ENCODE measurements at regions not wholly inside any gene's neighbourhood (a gene's known extent, or its start where the extent isn't known, plus 50 kb on each side); places are given as distances from the start of the nearest gene placed in this dataset.

DNA sequence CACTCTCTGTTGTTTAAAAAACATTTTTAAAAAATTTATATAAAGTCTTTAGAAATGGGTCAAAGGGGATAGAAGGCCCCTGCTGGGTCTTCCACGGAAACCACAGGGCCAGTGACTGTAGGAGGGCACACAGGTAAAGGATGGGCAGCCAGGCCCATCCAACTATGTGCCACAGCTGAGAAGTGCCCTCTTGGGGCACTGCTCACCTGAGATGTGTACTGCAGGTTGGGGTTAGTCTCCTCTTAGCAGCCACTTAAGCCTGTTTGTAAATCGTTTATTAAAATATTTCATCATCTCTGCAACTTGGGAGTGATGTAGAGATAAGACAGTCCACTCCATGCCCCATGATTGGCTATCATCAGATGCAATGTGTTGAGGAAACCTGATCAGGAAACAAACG, 222.4 kb downstream of the DIRAS2 start (continued):
- TF ChIP-seq GLIS1 (tag by site-specific recombination; IDR thresholded peaks at IDR 0.05) (no peak), ZNF211 (tag by site-specific recombination; IDR thresholded peaks at IDR 0.05; ENCODE audit: low read depth) (no peak), KLF17 (tag by site-specific recombination; IDR thresholded peaks at IDR 0.05) (no peak)

GRCh38 chr9:90420768-90421513, 221.7 kb downstream of the DIRAS2 start:
- TF ChIP-seq ZNF514 (tag by site-specific recombination; IDR thresholded peaks at IDR 0.05), result no peak
- TF ChIP-seq GLIS1 (tag by site-specific recombination; IDR thresholded peaks at IDR 0.05), result peak; percentile 19; the same call in 1 of the 2 replicates
- H3K4me1 ChIP-seq (ENCODE audit: control insufficient read depth, insufficient read depth, low read length), result no peaks in the 10 kb centered on the region
- H3K4me3 ChIP-seq (ENCODE audit: low read depth, low read length), result no peak overlapping the region
- no peaks in the 10 kb centered on the region for H3K36me3 ChIP-seq (ENCODE audit: control insufficient read depth in 2 of 2, insufficient read depth in 1 of 2, low read length in 2 of 2)
- CTCF ChIA-PET, result interaction anchor here (0.7 kb wide), 1 partner anchor 172 kb away, joined by 3 read pairs; no protein-coding TSS in a partner anchor
- H3K9me3 ChIP-seq (ENCODE audit: control insufficient read depth, insufficient read depth, low read depth, low read length), result no peaks in the 10 kb centered on the region
- H3K27ac ChIP-seq (ENCODE audit: extremely low read depth, low read depth, low read length), result no peak overlapping the region
- POLR2A ChIA-PET, result no interaction called here

DNA sequence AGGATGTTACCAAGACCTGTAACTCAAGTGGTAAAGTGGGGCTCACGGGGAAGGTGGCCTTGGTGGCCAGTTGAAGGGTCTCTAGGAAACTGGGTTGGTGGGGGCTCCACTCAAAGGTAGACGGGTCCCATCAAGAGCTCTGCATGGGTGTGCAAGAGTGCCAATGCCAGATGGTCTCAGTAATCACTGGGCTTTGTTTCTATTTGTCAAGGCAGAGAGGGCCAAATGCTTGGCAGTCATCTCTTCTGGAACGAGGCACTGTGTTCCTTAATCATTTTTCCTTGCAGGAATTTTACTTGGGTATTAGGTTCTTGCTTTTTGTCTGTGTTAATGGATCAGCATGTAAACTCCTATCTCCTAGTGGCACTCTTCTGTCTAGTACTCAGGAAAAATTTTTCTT, 220.8 kb downstream of the DIRAS2 start:
- Histone ChIP-seq H3K9me3 (ENCODE audit: control insufficient read depth, insufficient read depth, low read depth, low read length) (no peaks in the 10 kb centered on the region), H3K4me3 (ENCODE audit: low read depth, low read length) (no peak overlapping the region), H3K27ac (ENCODE audit: extremely low read depth, low read depth, low read length) (no peak overlapping the region), H3K36me3 (ENCODE audit: control insufficient read depth in 2 of 2, insufficient read depth in 1 of 2, low read length in 2 of 2) (no peaks in the 10 kb centered on the region), H3K4me1 (ENCODE audit: control insufficient read depth, insufficient read depth, low read length) (no peaks in the 10 kb centered on the region)
- ChIA-PET CTCF (no interaction called here), POLR2A (no interaction called here)
- TF ChIP-seq ZNF114 (tag by site-specific recombination; IDR thresholded peaks at IDR 0.05) (no peak), ZNF23 (tag by site-specific recombination; IDR thresholded peaks at IDR 0.05; ENCODE audit: borderline replicate concordance) (no peak), ZNF548 (tag by site-specific recombination; IDR thresholded peaks at IDR 0.05) (no peak), ZFHX2 (tag by site-specific recombination; conservative IDR thresholded peaks at IDR 0.05) (no peak), ZNF654 (tag by site-specific recombination; IDR thresholded peaks at IDR 0.05; ENCODE audit: low read depth) (no peak), TRIM28 (IDR thresholded peaks at IDR 0.05; ENCODE audit: borderline replicate concordance, low read length) (no peak), ZNF391 (tag by site-specific recombination; IDR thresholded peaks at IDR 0.05; ENCODE audit: borderline replicate concordance, low read depth) (no peak), ZNF707 (tag by site-specific recombination; IDR thresholded peaks at IDR 0.05) (no peak)
- TF ChIP-seq, protein P1, sequence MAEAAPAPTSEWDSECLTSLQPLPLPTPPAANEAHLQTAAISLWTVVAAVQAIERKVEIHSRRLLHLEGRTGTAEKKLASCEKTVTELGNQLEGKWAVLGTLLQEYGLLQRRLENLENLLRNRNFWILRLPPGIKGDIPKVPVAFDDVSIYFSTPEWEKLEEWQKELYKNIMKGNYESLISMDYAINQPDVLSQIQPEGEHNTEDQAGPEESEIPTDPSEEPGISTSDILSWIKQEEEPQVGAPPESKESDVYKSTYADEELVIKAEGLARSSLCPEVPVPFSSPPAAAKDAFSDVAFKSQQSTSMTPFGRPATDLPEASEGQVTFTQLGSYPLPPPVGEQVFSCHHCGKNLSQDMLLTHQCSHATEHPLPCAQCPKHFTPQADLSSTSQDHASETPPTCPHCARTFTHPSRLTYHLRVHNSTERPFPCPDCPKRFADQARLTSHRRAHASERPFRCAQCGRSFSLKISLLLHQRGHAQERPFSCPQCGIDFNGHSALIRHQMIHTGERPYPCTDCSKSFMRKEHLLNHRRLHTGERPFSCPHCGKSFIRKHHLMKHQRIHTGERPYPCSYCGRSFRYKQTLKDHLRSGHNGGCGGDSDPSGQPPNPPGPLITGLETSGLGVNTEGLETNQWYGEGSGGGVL (tag by site-specific recombination; IDR thresholded peaks at IDR 0.05), result no peak

DNA sequence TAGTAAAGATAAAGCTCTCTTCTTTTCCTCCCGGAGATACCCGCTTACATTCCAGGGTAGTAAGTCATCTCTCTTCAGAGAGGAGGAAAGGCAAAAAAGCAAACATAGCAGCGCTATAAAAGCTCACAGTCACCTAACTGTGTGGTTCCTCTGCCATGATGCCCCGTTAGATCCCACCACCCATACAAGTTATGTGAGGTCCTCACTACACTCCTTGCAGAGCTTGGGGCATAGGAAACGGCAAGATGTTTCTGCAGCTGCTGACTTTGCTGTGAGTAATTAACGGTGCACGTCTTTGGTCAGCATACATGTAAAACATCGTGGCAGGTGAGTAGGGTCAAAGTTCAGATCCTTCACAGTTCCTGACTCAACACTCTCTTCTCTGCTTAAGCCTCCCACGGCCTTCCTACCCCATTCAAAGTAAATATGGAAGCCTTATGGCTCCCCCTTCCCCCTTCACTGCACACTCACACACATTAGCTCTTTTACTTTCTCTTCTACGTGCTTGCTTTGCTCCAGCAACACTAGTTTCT, 218.9 kb downstream of the DIRAS2 start:
- Histone ChIP-seq H3K9me3 (ENCODE audit: control insufficient read depth, insufficient read depth, low read depth, low read length) (no peaks in the 10 kb centered on the region), H3K36me3 (ENCODE audit: control insufficient read depth in 2 of 2, insufficient read depth in 1 of 2, low read length in 2 of 2) (no peaks in the 10 kb centered on the region), H3K27ac (ENCODE audit: extremely low read depth, low read depth, low read length) (no peak overlapping the region), H3K4me3 (ENCODE audit: low read depth, low read length) (no peak overlapping the region), H3K4me1 (ENCODE audit: control insufficient read depth, insufficient read depth, low read length) (no peaks in the 10 kb centered on the region)
- ChIA-PET CTCF (interaction anchor here (0.7 to 1.0 kb wide), 2 partner anchors 10 to 436 kb away, joined by 3 read pairs; no protein-coding TSS in a partner anchor), POLR2A (interaction anchor here (2.5 kb wide), 1 partner anchor 10 kb away, joined by 15 read pairs; no protein-coding TSS in a partner anchor)
- TF ChIP-seq SCRT2 (tag by site-specific recombination; IDR thresholded peaks at IDR 0.05) (no peak), ZNF239 (tag by site-specific recombination; IDR thresholded peaks at IDR 0.05) (no peak), GLIS1 (tag by site-specific recombination; IDR thresholded peaks at IDR 0.05) (0 out of 2 replicates have a peak, but pooled peaks have one; percentile 12)
- TF ChIP-seq, protein P2, sequence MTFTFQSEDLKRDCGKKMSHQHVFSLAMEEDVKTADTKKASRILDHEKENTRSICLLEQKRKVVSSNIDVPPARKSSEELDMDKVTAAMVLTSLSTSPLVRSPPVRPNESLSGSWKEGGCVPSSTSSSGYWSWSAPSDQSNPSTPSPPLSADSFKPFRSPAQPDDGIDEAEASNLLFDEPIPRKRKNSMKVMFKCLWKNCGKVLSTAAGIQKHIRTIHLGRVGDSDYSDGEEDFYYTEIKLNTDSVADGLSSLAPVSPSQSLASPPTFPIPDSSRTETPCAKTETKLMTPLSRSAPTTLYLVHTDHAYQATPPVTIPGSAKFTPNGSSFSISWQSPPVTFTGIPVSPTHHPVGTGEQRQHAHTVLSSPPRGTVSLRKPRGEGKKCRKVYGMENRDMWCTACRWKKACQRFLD (tag by site-specific recombination; IDR thresholded peaks at IDR 0.05), result no peak
- TF ChIP-seq, protein P3, sequence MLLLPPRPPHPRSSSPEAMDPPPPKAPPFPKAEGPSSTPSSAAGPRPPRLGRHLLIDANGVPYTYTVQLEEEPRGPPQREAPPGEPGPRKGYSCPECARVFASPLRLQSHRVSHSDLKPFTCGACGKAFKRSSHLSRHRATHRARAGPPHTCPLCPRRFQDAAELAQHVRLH (tag by site-specific recombination; IDR thresholded peaks at IDR 0.05), result no peak
- TF ChIP-seq, protein P4, sequence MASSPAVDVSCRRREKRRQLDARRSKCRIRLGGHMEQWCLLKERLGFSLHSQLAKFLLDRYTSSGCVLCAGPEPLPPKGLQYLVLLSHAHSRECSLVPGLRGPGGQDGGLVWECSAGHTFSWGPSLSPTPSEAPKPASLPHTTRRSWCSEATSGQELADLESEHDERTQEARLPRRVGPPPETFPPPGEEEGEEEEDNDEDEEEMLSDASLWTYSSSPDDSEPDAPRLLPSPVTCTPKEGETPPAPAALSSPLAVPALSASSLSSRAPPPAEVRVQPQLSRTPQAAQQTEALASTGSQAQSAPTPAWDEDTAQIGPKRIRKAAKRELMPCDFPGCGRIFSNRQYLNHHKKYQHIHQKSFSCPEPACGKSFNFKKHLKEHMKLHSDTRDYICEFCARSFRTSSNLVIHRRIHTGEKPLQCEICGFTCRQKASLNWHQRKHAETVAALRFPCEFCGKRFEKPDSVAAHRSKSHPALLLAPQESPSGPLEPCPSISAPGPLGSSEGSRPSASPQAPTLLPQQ (tag by site-specific recombination; IDR thresholded peaks at IDR 0.05), result no peak
